ENCODE measurements at regions not wholly inside any gene's neighbourhood (a gene's known extent, or its start where the extent isn't known, plus 50 kb on each side); places are given as distances from the start of the nearest gene placed in this dataset.

DNA sequence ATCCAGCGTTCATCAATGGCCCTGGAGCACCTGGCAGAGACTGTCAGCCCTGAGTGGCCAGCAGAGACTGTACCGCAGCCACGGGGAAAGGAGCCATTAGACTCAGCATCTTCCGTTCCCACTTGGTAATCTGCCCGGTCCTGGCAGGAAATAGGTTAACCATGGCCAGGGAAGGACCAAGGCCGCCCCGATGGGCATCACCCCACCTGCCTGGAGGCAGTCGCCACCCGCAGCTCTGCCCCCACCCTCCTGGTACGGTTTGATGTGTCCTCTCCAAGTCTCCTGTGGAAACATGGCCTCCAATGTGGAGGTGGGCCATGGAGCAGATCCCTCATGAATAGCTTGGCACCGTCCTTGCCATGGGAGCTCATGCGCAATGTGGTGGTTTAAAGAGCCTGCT is 75.3 kb downstream of the RTP5 start:
- no peak for DNase-seq
- Mint-ChIP-seq H3K36me3 (peaks cover 9% of the 10 kb centered on the region), H3K27me3 (no peaks in the 10 kb centered on the region), H3K4me1 (peaks cover 0 to 8% (median 3%) of the 10 kb centered on the region in 4 donors), H3K9me3 (peaks cover 0 to 2% (median 0%) of the 10 kb centered on the region in 7 donors), H3K4me3 (no peak overlapping the region), H3K27ac (no peak overlapping the region)
- Histone ChIP-seq H3K27ac (ENCODE audit: insufficient read depth, low read length, poor library complexity, severe bottlenecking) (no peak overlapping the region), H3K27me3 (ENCODE audit: control insufficient read depth, insufficient read depth, low read length) (no peaks in the 10 kb centered on the region), H3K36me3 (ENCODE audit: control insufficient read depth, insufficient read depth, low read length) (no peaks in the 10 kb centered on the region), H3K4me3 (ENCODE audit: low read depth, low read length) (no peak overlapping the region), H3K4me1 (ENCODE audit: control insufficient read depth, insufficient read depth, low read length, poor library complexity, severe bottlenecking) (no peaks in the 10 kb centered on the region), H3K9me3 (ENCODE audit: control insufficient read depth in 2 of 2, low read length in 2 of 2) (no peaks in the 10 kb centered on the region)
- ATAC-seq (ENCODE audit: low read depth in 2 of 2) = no peak

DNA sequence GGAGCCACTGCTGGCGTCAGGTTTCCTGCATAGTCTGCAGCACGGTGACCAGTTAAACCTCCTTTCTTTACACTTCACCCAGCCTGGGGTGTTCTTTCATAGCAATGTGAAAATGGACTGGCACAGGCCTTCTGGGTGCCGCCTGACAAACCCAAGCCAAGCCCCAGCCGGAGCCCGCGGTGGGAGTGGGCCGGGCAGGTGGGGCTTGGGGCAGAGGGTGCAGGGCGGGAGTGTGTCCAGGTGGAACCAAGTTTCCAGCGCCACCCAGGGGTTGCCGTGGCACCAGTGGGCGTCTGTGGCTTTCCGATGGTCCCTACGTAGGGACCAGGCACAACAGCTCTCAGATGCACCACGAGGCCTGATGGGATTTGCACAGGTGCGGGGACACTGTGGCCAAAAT is 75.8 kb downstream of the RTP5 start:
- Mint-ChIP-seq H3K4me3 (no peak overlapping the region), H3K36me3 (peaks cover 9% of the 10 kb centered on the region), H3K27ac (no peak overlapping the region), H3K9me3 (peaks cover 0 to 2% (median 0%) of the 10 kb centered on the region in 7 donors), H3K4me1 (peaks cover 0 to 8% (median 3%) of the 10 kb centered on the region in 4 donors), H3K27me3 (no peaks in the 10 kb centered on the region)
- Histone ChIP-seq H3K36me3 (ENCODE audit: control insufficient read depth, insufficient read depth, low read length) (no peaks in the 10 kb centered on the region), H3K27ac (ENCODE audit: insufficient read depth, low read length, poor library complexity, severe bottlenecking) (no peak overlapping the region), H3K4me3 (ENCODE audit: low read depth, low read length) (no peak overlapping the region), H3K9me3 (ENCODE audit: control insufficient read depth in 2 of 2, low read length in 2 of 2) (no peaks in the 10 kb centered on the region), H3K27me3 (ENCODE audit: control insufficient read depth, insufficient read depth, low read length) (no peaks in the 10 kb centered on the region), H3K4me1 (ENCODE audit: control insufficient read depth, insufficient read depth, low read length, poor library complexity, severe bottlenecking) (no peaks in the 10 kb centered on the region)
- ATAC-seq (ENCODE audit: low read depth in 2 of 2) (no peak), DNase-seq (no peak)

DNA sequence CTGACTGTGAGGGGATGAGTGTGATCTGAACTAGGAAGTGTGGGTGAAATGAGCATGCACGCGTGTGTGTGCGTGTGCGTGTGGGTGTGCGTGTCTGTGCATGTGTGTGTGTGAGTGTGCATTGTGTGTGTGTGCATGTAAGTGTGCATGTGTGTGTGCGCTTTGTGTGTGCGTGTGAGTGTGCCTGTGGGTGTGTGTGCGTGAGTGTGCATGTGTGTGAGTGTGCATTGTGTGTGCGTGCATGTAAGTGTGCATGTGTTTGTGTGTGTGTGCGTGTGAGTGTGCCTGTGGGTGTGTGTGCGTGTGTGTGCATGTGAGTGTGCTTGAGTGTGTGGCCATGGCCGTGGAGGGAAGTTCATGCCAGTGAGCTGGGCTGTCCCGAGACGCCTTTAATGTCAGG is 76.3 kb downstream of the RTP5 start:
- Histone ChIP-seq H3K27ac (ENCODE audit: insufficient read depth, low read length, poor library complexity, severe bottlenecking) (no peak overlapping the region), H3K27me3 (ENCODE audit: control insufficient read depth, insufficient read depth, low read length) (no peaks in the 10 kb centered on the region), H3K36me3 (ENCODE audit: control insufficient read depth, insufficient read depth, low read length) (no peaks in the 10 kb centered on the region), H3K9me3 (ENCODE audit: control insufficient read depth in 2 of 2, low read length in 2 of 2) (no peaks in the 10 kb centered on the region), H3K4me3 (ENCODE audit: low read depth, low read length) (no peak overlapping the region), H3K4me1 (ENCODE audit: control insufficient read depth, insufficient read depth, low read length, poor library complexity, severe bottlenecking) (peaks cover 2% of the 10 kb centered on the region)
- Mint-ChIP-seq H3K27ac (no peak overlapping the region), H3K4me3 (no peak overlapping the region), H3K27me3 (no peaks in the 10 kb centered on the region), H3K4me1 (peaks cover 0 to 9% (median 4%) of the 10 kb centered on the region in 4 donors), H3K9me3 (no peaks in the 10 kb centered on the region), H3K36me3 (peaks cover 9% of the 10 kb centered on the region)
- ATAC-seq (ENCODE audit: low read depth in 2 of 2) (no peak), DNase-seq (no peak)

- no peak overlapping the region for H3K4me3 ChIP-seq (ENCODE audit: low read depth, low read length)
- Mint-ChIP-seq H3K4me1 (peaks cover 0 to 9% (median 4%) of the 10 kb centered on the region in 4 donors), H3K36me3 (peaks cover 9% of the 10 kb centered on the region), H3K27ac (no peak overlapping the region), H3K4me3 (no peak overlapping the region), H3K27me3 (no peaks in the 10 kb centered on the region), H3K9me3 (no peaks in the 10 kb centered on the region)
- H3K4me1 ChIP-seq (ENCODE audit: control insufficient read depth, insufficient read depth, low read length, poor library complexity, severe bottlenecking) = peaks cover 2% of the 10 kb centered on the region
- H3K9me3 ChIP-seq (ENCODE audit: control insufficient read depth in 2 of 2, low read length in 2 of 2) = no peaks in the 10 kb centered on the region
- DNase-seq (no peak), ATAC-seq (ENCODE audit: low read depth in 2 of 2) (no peak)
- no peaks in the 10 kb centered on the region for H3K36me3 ChIP-seq (ENCODE audit: control insufficient read depth, insufficient read depth, low read length)
- H3K27ac ChIP-seq (ENCODE audit: insufficient read depth, low read length, poor library complexity, severe bottlenecking) = no peak overlapping the region
- H3K27me3 ChIP-seq (ENCODE audit: control insufficient read depth, insufficient read depth, low read length) = no peaks in the 10 kb centered on the region
Observed at GRCh38 chr2:241946306-241947003, 76.9 kb downstream of the RTP5 start.

DNA sequence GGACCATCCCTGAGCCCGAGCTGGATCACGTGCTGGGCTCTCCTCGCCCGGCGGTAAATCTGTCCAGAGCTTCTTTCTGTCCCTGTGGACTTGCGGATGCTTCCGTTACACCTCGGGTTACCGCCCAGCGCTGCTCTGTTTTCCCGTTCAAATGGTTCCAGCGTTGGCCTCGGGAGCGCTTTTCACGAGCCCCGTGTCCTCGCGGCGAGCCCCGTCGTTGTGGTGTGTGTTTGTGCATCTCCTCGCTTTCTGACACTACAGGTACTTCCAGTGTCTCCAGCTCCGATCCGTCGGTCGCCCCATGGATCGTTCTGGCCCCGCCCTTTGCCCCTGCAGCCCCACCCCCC is 77.4 kb downstream of the RTP5 start:
- H3K27ac ChIP-seq (ENCODE audit: insufficient read depth, low read length, poor library complexity, severe bottlenecking) = no peak overlapping the region
- no peaks in the 10 kb centered on the region for H3K27me3 ChIP-seq (ENCODE audit: control insufficient read depth, insufficient read depth, low read length)
- H3K36me3 ChIP-seq (ENCODE audit: control insufficient read depth, insufficient read depth, low read length) = no peaks in the 10 kb centered on the region
- DNase-seq (no peak), ATAC-seq (ENCODE audit: low read depth in 2 of 2) (no peak)
- Mint-ChIP-seq H3K4me1 (peaks cover 0 to 9% (median 4%) of the 10 kb centered on the region in 4 donors), H3K36me3 (peaks cover 9% of the 10 kb centered on the region), H3K4me3 (no peak overlapping the region), H3K27ac (no peak overlapping the region), H3K27me3 (no peaks in the 10 kb centered on the region), H3K9me3 (no peaks in the 10 kb centered on the region)
- no peaks in the 10 kb centered on the region for H3K9me3 ChIP-seq (ENCODE audit: control insufficient read depth in 2 of 2, low read length in 2 of 2)
- H3K4me3 ChIP-seq (ENCODE audit: low read depth, low read length) = no peak overlapping the region
- peaks cover 2% of the 10 kb centered on the region for H3K4me1 ChIP-seq (ENCODE audit: control insufficient read depth, insufficient read depth, low read length, poor library complexity, severe bottlenecking)

DNA sequence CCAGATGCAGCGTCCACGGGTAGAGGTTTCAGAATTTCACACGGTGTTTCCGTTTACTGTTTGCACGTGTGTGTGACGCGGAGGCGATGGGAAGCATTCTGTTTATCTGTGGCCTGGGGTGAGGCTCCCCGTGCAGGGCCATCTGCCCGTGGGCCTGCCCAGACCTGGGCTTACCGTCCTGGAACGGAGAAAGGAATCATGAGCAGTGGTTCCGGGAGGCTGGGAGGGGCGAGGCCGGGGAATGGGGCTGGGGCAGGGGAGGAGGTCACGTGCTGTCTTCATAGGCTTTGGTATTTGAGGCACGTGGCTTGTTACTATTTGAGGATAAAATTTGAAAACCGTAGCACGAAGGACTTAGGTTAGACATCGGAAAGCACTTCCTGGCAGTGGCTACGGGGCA is 77.9 kb downstream of the RTP5 start:
- no peak overlapping the region for H3K27ac Mint-ChIP-seq
- H3K27ac ChIP-seq (ENCODE audit: insufficient read depth, low read length, poor library complexity, severe bottlenecking) = no peak overlapping the region
- no peak for DNase-seq
- H3K4me1 Mint-ChIP-seq = peaks cover 0 to 9% (median 4%) of the 10 kb centered on the region in 4 donors
- H3K9me3 ChIP-seq (ENCODE audit: control insufficient read depth in 2 of 2, low read length in 2 of 2) = no peaks in the 10 kb centered on the region
- no peaks in the 10 kb centered on the region for H3K27me3 Mint-ChIP-seq
- ATAC-seq (ENCODE audit: low read depth in 2 of 2) = no peak
- H3K27me3 ChIP-seq (ENCODE audit: control insufficient read depth, insufficient read depth, low read length) = no peaks in the 10 kb centered on the region
- peaks cover 2% of the 10 kb centered on the region for H3K4me1 ChIP-seq (ENCODE audit: control insufficient read depth, insufficient read depth, low read length, poor library complexity, severe bottlenecking)
- peaks cover 9% of the 10 kb centered on the region for H3K36me3 Mint-ChIP-seq
- H3K4me3 Mint-ChIP-seq = no peak overlapping the region
- no peak overlapping the region for H3K4me3 ChIP-seq (ENCODE audit: low read depth, low read length)
- no peaks in the 10 kb centered on the region for H3K9me3 Mint-ChIP-seq
- H3K36me3 ChIP-seq (ENCODE audit: control insufficient read depth, insufficient read depth, low read length) = no peaks in the 10 kb centered on the region

GRCh38 chr2:241947876-241948275 is 78.3 kb downstream of the RTP5 start:
- Mint-ChIP-seq H3K27me3 (no peaks in the 10 kb centered on the region), H3K4me1 (peaks cover 0 to 9% (median 6%) of the 10 kb centered on the region in 4 donors), H3K9me3 (no peaks in the 10 kb centered on the region), H3K27ac (no peak overlapping the region), H3K36me3 (peaks cover 9% of the 10 kb centered on the region), H3K4me3 (no peak overlapping the region)
- H3K36me3 ChIP-seq (ENCODE audit: control insufficient read depth, insufficient read depth, low read length) = no peaks in the 10 kb centered on the region
- no peaks in the 10 kb centered on the region for H3K27me3 ChIP-seq (ENCODE audit: control insufficient read depth, insufficient read depth, low read length)
- ATAC-seq (ENCODE audit: low read depth in 2 of 2) (no peak), DNase-seq (no peak)
- H3K4me1 ChIP-seq (ENCODE audit: control insufficient read depth, insufficient read depth, low read length, poor library complexity, severe bottlenecking) = peaks cover 2% of the 10 kb centered on the region
- H3K27ac ChIP-seq (ENCODE audit: insufficient read depth, low read length, poor library complexity, severe bottlenecking) = no peak overlapping the region
- H3K4me3 ChIP-seq (ENCODE audit: low read depth, low read length) = no peak overlapping the region
- H3K9me3 ChIP-seq (ENCODE audit: control insufficient read depth in 2 of 2, low read length in 2 of 2) = no peaks in the 10 kb centered on the region

GRCh38 chr2:241948299-241948897 is 78.9 kb downstream of the RTP5 start:
- ATAC-seq (ENCODE audit: low read depth in 2 of 2) = no peak
- peaks cover 0 to 9% (median 6%) of the 10 kb centered on the region in 4 donors for H3K4me1 Mint-ChIP-seq

More at GRCh38 chr2:241948299-241948897, 78.9 kb downstream of the RTP5 start:
- Histone ChIP-seq H3K4me3 (ENCODE audit: low read depth, low read length) (no peak overlapping the region), H3K36me3 (ENCODE audit: control insufficient read depth, insufficient read depth, low read length) (no peaks in the 10 kb centered on the region), H3K4me1 (ENCODE audit: control insufficient read depth, insufficient read depth, low read length, poor library complexity, severe bottlenecking) (peaks cover 2% of the 10 kb centered on the region), H3K27me3 (ENCODE audit: control insufficient read depth, insufficient read depth, low read length) (no peaks in the 10 kb centered on the region), H3K27ac (ENCODE audit: insufficient read depth, low read length, poor library complexity, severe bottlenecking) (no peak overlapping the region), H3K9me3 (ENCODE audit: control insufficient read depth in 2 of 2, low read length in 2 of 2) (no peaks in the 10 kb centered on the region)
- H3K27me3 Mint-ChIP-seq = no peaks in the 10 kb centered on the region
- no peak for DNase-seq
- no peak overlapping the region for H3K4me3 Mint-ChIP-seq
- H3K36me3 Mint-ChIP-seq = peaks cover 9% of the 10 kb centered on the region
- no peak overlapping the region for H3K27ac Mint-ChIP-seq
- no peaks in the 10 kb centered on the region for H3K9me3 Mint-ChIP-seq
